ENCODE measurements at regions not wholly inside any gene's neighbourhood (a gene's known extent, or its start where the extent isn't known, plus 50 kb on each side); places are given as distances from the start of the nearest gene placed in this dataset.

- TF ChIP-seq ZNF569 (CRISPR knock-in tag; IDR thresholded peaks at IDR 0.05; ENCODE audit: borderline replicate concordance) = no peak
- TF ChIP-seq MLLT10 (CRISPR knock-in tag; IDR thresholded peaks at IDR 0.05) = no peak
- no peak for TF ChIP-seq ZNF660 (CRISPR knock-in tag; IDR thresholded peaks at IDR 0.05; ENCODE audit: borderline replicate concordance, low read depth)
- no peak for TF ChIP-seq ZNF652 (CRISPR knock-in tag; IDR thresholded peaks at IDR 0.05; ENCODE audit: borderline replicate concordance, low read depth)
- TF ChIP-seq NFIC (IDR thresholded peaks at IDR 0.05; ENCODE audit: low read length) = no peak
- TF ChIP-seq ZNF562 (CRISPR knock-in tag; IDR thresholded peaks at IDR 0.05; ENCODE audit: borderline replicate concordance) = no peak
- TF ChIP-seq EZH2 (conservative IDR thresholded peaks at IDR 0.05; ENCODE audit: low read depth, low read length) = no peak
- no peak for TF ChIP-seq IRF1 (CRISPR knock-in tag; IDR thresholded peaks at IDR 0.05; ENCODE audit: low read depth)
Measured at GRCh38 chr5:38677636-38678035, 121.2 kb upstream of the LIFR start (continued).

GRCh38 chr5:38678076-38678475 is 121.6 kb upstream of the LIFR start:
- H3K36me3 ChIP-seq (replicated peaks in 1 of 2; ENCODE audit: control insufficient read depth in 1 of 2, insufficient read depth in 2 of 2, low read length in 2 of 2) = no peaks in the 10 kb centered on the region
- H2AFZ ChIP-seq (ENCODE audit: low read length) = no peak overlapping the region
- H3K79me2 ChIP-seq (ENCODE audit: insufficient read depth, low read length) = no peaks in the 10 kb centered on the region
- intact Hi-C loops (cut with micrococcal nuclease; ENCODE audit: unreplicated experiment) (no loop called here), in situ Hi-C loops (cut with HindIII; ENCODE audit: extremely low pct_ligation_motif_present, low pct_unique_long_range_greater_than_20kb) (no loop called here)
- TF ChIP-seq NFAT5 (CRISPR knock-in tag; IDR thresholded peaks at IDR 0.05) = no peak
- TF ChIP-seq ZC3H13 (CRISPR knock-in tag; IDR thresholded peaks at IDR 0.05) = no peak
- no peak for TF ChIP-seq ZNF672 (CRISPR knock-in tag; IDR thresholded peaks at IDR 0.05)
- TF ChIP-seq FOXO4 (CRISPR knock-in tag; conservative IDR thresholded peaks at IDR 0.05) = no peak
- ChIA-PET POLR2A (no interaction called here), CTCF (ENCODE audit: low intra/inter-chr PET ratio, low total read pairs) (no interaction called here)
- no peak for FAIRE-seq
- BruUV-seq (replicated peaks) = no TSS peak
- no peak overlapping the region for H3K27ac ChIP-seq (ENCODE audit: extremely low read length, insufficient read depth, low read length)
- H3K27me3 ChIP-seq (ENCODE audit: control insufficient read depth in 1 of 2, insufficient read depth in 2 of 2, low read length in 2 of 2) = peaks cover 0 to 6% of the 10 kb centered on the region in 2 experiments; a peak in 1 of 5 replicates
- no peak overlapping the region for H3K9ac ChIP-seq (ENCODE audit: insufficient read depth, low read depth, low read length)
- no peaks in the 10 kb centered on the region for H4K20me1 ChIP-seq (ENCODE audit: insufficient read depth, low read length)
- no peak overlapping the region for H3K4me3 ChIP-seq (replicated peaks in 1 of 3; ENCODE audit: insufficient read depth in 1 of 3, low read depth in 2 of 3, low read length in 3 of 3)
- WGBS (ENCODE audit: low lambda C conversion rate) = 3% methylated on average over 1 of the region's 1 CpG
- no peak for DNase-seq (ENCODE audit: low spot score)
- H3K9me3 ChIP-seq (ENCODE audit: low read length) = no peaks in the 10 kb centered on the region
- no peak overlapping the region for H3K4me2 ChIP-seq (ENCODE audit: low read depth, low read length)
- H3K4me1 ChIP-seq (ENCODE audit: insufficient read depth, low read length) = no peaks in the 10 kb centered on the region
- no peak for ATAC-seq
